ENCODE measurements at regions not wholly inside any gene's neighbourhood (a gene's known extent, or its start where the extent isn't known, plus 50 kb on each side); places are given as distances from the start of the nearest gene placed in this dataset.

- TF ChIP-seq POLR2AphosphoS2 (conservative IDR thresholded peaks at IDR 0.05; ENCODE audit: low read length) (no peak), MYC (IDR thresholded peaks at IDR 0.05; ENCODE audit: borderline replicate concordance, low read length) (no peak), REST (IDR thresholded peaks at IDR 0.05) (no peak), CTCF (IDR thresholded peaks at IDR 0.05) (no peak), POLR2A (IDR thresholded peaks at IDR 0.05; ENCODE audit: low read length) (no peak), RNF2 (IDR thresholded peaks at IDR 0.05; ENCODE audit: borderline replicate concordance, low read depth) (no peak), USF2 (IDR thresholded peaks at IDR 0.05) (no peak), RAD21 (conservative IDR thresholded peaks at IDR 0.05 in 1 of 2, IDR thresholded peaks at IDR 0.05 in 1 of 2) (no peak), ESRRA (IDR thresholded peaks at IDR 0.05; ENCODE audit: borderline replicate concordance, low read length) (no peak), KDM1A (IDR thresholded peaks at IDR 0.05; ENCODE audit: low read depth) (no peak)
Observed at GRCh38 chr4:154911608-154912098, 130.6 kb downstream of the RBM46 start.

Data from A549 (cell line).